ENCODE measurements at regions not wholly inside any gene's neighbourhood (a gene's known extent, or its start where the extent isn't known, plus 50 kb on each side); places are given as distances from the start of the nearest gene placed in this dataset.

DNA sequence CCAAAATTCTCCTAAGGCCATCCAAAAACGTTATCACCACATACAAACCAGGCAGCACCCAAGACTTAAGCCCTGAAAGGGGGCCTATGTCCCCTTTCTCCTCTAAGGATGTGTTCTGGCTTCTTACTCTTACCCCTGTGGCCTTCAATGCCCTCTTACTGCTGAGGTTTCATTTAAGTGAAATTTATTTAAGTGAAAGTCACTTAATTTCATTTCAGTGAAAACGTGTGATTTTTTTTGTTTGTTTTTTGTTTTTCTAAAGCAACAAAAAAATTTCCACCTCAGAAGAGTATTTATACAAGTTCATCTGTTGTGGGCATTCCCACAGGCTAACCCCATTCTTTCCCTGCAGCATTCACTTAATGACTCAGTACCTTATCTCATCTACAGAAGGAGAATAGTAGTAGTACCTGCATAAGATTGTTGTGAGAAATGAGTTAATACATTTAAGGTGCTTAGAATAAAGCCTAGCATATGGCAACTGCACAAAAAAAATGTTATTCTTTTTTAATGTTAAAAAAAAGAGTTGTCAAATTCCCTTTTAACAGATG lies 220.6 kb downstream of the CHRM3 start:
- no peak for DNase-seq

DNA sequence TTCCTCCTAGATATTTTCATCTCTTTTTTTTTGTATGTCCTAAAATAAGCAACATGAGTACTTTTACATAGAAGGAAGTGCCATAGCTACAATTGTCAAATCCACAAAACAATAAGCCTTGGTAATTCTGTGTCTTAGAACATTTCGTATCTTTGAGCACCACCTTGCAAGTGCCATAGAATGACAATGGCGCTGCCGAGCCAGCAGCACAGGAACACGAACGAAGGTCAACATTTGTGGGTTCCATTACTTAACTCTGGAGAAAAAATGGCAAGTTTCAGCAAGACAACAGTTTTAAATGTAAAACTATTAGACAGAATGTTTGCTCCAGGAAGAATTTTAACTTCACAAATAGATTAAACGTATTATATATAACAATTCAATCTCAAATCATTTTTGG lies 222.1 kb downstream of the CHRM3 start:
- DNase-seq, result no peak

DNA sequence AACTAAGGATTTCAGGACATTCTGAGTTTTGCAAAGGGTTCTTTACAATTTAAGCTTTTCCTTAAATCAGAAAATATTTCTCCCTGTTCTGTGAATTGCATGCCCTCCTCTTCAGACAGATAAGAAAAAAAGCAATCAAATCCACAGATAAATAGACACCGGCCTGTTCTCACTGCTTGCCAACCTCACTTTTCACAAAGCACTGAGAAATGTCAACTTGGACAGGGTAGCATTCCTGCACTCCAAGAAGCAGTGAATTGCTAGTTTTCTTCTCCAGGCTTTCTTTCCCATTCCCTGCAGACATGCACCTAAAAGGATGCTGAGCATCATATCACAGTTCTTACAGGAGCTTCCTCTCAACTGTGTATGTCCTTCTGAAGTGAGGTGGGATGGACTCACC lies 226.0 kb downstream of the CHRM3 start:
- no peak for DNase-seq

DNA sequence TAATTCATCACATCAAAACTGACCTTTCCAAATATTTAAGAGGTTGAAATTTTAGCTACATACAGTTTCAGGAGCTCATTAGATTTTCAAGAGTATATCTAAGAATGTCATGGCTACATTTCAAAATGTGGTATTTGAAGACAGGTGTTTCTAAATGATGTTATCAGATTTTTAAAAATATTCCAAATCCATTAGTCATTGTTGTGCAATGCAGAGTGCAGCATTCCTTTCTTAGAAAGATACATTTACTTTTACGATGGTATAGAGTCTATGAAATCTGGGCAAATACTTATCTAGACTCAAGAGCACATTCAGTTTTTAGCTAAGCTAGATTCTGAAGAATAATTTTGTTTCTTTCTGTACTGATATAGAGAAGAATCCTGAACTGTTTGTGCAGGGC lies 230.3 kb downstream of the CHRM3 start:
- DNase-seq, result no peak

DNA sequence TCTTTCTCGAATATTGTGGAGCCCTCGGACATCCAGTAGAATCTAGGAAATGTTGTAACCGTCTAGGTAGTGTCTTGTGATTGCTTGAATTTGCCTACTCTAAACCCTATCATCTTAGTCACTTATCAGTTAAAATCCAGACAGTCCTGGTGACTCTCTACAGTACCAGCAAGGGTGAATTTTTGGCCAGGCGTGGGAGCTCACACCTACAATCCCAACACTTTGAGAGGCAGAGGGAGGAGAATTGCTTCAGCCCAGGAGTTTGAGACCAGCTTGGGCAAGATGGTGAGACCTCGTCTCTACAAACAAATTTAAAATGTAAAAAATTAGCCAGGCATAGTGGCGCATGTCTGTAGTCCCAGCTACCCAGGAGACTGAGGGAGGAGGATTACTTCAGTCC lies 230.9 kb downstream of the CHRM3 start:
- no peak for DNase-seq

DNA sequence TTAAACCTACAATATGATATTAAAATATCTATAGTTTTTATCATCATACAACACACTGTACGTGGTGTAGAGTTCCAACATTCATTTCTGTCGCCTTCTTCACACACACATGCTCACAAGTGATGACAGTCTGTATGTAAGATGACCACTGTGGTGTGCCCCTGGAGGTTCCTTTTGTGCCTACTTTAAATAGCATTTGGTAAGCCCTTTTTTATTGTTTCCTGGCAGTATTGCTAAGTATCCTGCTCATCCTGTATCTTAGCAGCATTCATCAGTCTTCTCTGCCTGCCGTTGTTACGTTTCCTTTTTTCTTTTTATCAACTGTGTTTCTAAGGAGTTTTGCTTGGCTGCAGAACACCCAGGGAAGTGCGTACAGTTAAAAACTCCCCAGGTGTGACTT lies 231.4 kb downstream of the CHRM3 start:
- DNase-seq, result no peak

DNA sequence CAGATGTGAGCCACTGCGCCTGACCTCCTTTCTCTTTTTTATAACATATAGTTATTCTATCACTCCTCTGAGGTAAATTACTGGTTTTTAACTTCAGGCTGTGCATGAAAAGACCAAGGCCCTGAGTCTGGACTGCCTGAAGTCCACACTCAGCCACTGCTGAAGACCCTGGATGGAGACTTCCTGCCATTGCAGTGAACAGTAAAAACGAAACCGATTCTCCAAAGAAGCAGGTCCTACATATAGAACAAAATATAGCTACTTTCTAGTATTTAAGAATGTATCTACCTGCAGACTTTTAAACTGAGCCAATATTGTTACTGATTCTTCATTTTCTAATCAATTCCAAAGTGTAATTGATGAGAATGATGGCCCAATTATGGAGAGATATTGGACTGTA lies 232.8 kb downstream of the CHRM3 start:
- no peak for DNase-seq

DNA sequence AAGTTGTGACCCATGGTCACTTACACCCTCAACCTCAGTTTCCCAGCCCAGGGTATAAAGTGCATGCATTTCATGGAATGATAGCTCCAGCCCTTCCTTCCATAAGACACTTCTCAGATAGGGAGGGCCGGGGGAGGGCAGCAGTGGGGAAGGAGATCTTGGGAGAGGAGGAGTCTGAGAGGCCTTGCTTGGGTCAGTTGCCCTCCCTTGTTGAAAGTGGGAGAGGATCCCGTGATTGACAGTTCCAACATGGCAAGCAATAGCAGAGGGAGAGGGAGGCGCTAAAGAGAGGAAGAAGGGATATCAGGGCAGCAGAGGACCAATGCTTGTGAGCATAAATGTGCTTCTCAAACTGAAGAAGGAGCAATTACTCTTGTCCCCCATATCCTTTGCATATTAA lies 244.4 kb downstream of the CHRM3 start:
- no peak for DNase-seq

DNA sequence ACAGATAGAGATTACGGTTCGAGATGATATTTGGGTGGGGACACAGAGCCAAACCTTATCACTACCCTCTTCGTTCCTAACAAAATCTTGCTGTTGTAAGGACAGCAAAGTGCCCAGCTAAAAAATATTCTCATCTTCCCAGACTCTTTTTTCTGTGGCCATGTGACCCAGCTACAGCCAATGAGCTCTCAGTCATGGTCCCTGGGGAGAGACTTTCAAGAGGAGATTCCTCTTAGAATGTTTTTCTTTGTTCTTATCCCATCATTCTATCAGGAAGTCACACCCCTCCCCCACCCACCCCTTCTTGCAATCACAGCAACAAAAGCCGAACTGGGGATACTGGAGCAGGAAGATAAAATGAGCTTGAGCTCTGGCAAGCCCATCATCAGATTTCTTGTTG lies 247.1 kb downstream of the CHRM3 start:
- no peak for DNase-seq

DNA sequence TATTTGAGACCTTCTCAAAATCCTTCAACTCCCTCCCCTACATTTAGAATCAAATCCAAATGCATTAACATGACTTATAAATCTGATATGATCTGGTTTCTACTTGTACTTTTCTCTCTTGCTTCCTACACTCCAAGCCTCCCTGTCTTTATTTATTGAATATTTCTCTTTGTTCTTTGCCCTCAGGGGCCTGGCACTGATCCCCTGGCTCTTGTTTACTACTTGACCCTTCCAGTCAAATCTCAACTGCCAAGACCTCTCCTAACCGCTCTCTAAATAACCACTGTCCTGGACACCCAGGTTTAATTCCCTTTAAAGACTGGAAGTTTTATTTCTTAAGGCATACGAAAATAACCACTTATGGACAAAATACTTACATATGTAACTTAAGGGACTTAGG lies 248.9 kb downstream of the CHRM3 start:
- no peak for DNase-seq

DNA sequence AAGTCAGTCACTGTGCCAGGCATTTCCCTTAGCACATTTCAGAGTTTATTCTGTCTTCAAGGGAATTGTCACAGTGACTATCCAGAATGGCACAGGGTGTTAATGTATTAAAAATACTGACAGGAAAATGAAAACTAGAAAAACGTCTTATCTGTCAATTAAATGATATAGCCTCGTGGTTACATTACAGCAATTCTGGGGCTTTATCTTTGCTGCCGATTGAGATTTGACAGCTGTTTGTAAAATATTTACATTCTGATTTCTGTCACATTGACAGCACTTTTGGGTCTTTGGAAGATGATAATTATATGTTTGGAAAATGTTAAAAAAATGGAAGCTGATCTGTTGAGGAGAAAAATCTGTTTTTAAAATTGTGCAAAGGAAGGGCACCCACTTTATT lies 250.0 kb downstream of the CHRM3 start:
- DNase-seq, result no peak

DNA sequence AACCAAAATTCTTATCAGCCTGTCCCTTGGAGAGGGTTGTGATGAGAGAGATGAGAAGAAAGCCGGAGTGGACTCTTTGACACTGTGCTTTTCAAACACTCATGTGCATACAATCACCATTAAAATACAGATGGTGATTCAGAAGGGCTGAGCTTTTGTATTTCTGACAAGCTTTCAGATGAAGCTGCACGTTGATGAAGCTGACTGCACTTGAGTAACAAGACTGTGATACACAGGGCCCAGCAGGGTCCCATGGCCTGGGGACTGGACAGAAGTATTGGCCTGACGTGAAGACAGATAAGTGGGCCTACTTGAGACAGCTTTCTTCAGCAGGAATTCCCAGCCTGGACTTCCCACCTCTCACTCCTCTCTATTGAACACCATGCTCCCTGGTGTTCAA lies 258.2 kb downstream of the CHRM3 start:
- no peak for DNase-seq

DNA sequence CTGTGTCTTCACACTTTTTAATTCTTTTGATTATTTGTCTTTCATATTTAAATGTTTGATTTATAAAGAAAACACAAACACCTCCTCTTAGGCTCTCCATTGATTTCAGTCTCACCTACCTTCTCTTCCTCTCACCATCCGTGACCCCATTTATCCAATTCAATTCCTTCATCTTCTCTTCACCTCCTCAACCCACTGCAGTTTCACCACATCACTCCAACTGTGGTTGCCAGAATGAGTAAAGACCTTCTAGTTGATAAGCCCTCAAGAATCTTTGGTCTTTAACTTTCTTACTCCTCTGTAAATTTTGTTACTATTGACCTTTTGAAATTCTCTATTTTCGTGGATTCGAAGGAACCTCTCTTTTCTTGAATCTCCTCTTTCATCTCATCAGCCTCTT lies 260.7 kb downstream of the CHRM3 start:
- no peak for DNase-seq

DNA sequence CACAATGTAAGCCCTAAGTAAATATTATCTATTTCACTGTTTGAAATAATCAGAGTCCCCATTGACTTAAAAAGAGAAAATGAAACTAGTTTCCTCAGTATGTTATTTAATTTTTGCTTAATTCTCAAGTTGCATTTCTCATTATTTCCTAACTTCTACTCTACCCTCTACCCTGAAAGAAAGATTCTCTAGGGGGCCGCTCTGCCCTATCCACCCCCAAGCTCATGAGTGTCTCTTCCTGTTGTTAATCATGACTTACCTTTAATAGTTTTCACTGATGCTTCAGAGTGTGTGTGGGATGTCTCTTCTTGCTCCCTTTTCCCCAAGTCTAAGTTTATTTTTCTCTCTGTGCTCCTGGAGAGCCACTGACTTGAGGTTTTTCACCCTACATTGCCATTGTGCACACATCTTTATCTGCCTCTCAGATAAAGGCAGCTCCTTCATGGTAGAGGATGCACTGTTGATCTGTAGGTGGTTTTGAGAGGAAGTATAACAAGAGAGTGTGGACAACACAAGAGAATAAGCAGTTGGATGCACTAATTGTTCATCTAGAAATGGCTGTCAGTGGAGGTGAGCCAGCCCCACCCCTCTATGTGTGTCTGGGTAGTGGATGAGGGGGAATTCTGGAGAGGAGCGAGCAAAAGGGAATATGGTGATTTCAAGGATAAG lies 261.7 kb downstream of the CHRM3 start:
- no peak for DNase-seq

DNA sequence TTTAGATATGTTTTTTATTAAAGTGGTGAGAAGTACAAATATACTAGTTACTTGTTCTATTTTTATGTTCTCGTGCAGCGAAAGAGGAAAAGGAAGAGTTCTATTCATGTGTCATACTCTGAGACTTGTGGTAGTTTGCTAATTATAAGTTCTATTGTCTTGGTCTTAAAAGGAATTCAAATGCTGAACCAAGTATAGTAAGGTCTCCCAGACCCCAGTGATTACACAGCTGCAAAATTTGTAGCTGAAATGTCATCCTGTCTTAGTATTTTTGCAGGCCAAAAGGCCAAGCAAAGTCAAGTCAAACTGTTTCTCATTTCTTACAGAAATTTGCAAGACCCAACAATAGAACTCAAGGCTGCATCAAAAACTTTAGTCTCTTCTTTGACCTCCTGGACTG lies 268.7 kb downstream of the CHRM3 start:
- no peak for DNase-seq

DNA sequence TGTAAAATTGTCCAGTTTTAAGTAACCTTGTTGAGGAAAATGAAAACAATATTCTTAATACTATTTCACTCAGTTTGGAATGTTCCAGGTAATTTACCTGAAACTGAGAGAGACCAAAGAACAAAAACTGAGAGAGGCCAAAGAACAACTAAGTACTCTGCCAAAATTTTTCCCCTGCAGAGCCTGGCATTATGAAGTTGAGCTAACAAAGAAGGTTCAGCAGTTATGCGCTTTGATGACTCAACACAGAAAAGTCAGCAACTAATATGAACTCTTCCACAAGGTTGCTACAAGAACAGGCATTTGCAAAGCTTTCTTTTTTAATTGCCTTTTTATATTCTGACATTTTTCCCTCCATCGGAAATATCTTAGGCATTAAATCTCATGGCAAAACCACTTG lies 270.9 kb downstream of the CHRM3 start:
- DNase-seq, result no peak

DNA sequence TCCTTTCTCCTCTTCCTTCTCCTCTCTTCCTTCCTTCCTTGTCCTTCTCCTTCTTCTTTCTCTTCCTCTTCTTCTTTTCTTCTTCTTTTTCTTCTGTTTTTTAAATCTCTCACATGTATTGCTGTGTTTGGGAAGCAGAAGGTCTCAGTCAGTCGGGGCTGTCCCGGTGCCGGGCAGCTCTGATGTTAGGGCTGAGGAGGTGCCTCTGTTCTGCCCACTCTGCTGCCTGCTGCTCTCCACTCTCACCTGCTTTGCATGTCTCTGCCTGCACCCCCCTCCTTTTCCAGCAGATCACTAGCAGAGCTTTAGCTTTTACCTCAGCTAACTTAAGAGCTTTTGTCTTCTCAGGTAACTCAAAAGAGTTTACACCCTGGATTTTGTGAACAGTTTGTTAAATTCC lies 276.6 kb downstream of the CHRM3 start:
- DNase-seq, result no peak

DNA sequence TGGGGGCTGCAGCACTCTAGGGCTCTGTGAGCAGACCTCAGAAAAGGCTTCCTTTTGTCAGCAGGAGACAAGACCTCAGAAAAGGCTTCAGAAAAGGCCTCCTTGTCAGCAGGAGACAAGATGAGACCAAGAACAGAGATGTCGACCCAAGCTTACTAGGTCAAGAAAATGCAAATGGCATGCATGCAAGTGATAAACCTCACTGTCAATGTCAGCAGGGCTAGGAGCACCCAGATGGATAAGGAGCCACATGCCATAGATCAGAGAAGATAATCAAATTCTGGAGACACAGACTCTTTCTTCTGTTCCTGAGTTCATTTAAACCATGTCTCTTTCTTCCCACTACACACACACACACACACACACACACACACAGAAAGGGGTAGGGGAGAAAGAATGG lies 285.9 kb downstream of the CHRM3 start:
- no peak for DNase-seq

DNA sequence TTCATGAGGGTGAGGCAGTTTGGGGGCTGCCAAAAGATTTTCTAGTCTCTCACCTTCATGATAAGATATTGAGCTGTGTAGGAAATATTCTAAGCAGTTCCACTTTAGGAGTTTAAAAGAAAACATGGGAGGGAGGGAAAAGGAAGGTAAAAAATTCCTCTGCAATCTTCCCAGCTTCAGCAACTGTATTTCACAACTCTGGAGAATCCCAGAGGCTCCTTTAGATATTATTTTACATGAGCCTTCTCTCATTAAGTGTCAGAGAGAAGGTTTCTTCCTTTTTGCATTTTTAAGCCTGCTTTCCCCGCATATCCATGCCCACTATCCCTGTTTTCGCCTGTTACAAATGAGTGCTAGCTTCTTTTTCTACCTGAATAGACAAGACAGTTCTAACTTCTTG lies 289.4 kb downstream of the CHRM3 start:
- DNase-seq, result no peak

DNA sequence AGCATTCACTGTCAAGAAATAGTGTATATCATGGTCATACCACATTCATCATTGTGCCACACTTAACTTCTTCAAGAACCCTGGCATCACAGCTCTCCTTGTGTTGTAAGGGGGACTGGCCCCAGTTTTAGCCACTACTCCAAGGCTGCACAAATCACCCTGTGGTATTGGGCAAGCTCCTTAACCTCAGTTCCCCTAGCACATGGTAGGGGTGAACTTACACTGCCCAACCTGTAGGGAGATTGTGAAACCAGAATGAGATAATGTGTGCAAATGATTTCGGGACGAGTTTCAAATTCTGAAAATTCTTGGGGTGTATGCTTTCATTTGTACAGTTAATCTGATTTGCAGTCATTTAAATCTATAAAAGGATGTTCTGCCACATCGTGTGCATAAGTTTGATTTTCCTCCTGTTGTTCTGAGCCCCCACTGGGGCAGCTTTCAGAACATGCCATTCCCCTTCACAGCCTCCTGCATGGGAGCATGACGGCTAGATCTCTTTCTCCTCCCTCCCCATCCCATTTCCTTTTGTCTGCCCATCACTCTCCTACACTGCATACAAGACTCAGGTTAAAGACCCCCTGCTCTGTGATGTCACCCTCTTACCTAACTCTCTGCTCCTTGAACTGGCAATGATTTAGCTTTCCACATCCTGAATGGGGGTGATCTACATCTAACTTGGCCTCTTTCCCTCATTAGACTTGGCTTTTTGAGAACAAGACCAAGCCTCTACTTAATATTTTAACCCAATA lies 290.3 kb downstream of the CHRM3 start:
- no peak for DNase-seq

DNA sequence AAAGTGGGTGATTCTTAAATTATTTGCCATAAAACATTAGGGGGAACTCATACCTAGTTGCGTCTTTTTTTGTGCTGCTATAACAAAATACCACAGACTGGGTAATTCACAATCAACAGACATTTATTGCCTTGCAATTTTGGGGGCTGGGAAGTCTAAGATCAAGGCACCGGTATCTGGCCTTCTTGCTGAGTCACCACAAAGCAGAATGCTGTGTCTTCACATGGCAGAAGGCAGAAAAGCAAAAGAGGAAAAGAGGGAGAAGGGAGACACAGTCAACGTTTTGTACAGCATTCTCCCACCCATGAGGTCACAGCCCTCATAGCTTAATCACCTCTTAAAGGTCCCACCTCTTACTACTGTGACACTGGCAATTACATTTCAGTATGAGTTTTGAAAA lies 291.0 kb downstream of the CHRM3 start:
- DNase-seq, result no peak

DNA sequence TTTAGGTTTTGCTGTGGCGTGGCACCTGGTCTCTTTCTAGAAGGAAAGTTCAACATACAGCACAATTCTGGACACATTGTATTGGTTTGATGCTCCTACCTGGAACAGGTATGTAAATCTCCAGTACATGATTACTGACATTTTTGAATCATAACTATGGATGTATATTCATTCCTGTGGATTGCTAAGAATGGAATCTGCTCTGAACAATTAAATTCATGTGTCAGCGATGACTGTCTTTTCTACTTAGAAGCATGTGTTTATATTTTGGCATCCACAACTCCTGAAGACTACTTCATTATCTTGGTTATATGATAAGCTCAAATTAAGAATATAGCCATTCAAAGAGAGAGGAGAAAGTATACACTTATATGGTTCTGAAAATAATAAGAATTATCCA lies 291.8 kb downstream of the CHRM3 start:
- DNase-seq, result no peak

DNA sequence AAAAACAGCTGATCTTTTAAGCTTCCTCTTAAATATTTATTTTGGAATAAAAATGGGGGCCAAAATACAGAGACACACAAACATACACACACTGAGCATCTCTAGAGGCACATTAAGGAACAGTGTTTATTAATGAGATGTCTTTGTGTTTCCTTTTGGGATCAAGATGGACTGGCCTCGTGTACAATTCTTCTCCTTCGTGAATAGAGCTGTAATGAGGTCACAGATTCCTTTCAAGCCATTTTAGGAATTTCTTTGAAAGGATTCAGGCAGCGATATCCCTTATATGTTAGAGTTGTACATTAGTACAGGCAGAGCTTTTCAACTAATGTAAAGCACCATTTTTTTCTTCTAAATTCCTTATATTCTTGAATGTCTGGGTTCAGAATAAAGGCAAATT lies 295.7 kb downstream of the CHRM3 start:
- DNase-seq, result no peak

DNA sequence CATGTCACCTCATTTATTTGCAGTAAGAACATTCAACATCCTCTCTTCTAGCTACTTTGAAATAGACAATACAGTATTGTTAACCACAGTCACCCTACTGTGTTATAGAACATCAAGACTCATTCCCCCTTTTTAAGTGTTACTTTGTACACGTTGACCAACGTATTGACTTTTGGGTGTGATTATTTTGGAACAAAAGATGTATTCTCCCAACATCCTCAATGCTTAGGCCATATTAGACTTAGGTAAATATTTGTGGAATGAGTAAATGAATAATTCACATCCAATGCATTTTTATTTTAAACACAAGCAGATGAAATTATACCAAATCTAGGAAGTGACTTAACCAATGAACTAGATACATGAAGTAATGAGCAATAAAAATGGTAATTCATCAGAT lies 296.6 kb downstream of the CHRM3 start:
- no peak for DNase-seq

DNA sequence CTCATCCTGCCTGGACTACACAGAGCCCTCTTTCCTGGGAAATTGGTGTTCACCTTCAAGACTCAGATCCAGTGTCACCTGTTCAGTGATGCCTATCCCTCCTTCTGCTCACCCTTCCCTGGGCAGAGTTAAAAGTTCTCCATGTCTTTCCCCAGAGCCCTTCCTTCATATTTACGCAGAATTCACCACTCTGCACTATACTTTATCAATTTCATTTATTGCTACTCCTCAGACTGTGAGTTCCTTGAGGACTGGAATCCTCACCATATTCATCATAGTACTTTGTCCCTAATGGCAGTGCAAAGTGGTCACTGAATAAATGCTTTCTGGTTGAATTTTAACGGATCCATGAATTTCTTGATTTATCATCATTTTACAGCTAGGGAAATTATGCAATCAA lies 300.0 kb downstream of the CHRM3 start:
- DNase-seq, result no peak

Data from NCI-H1048 (cell line).